H1 (cell line): ENCODE measurements at regions not wholly inside any gene's neighbourhood (a gene's known extent, or its start where the extent isn't known, plus 50 kb on each side); places are given as distances from the start of the nearest gene placed in this dataset.

ENCODE experiments used
- POLR2AphosphoS5 ChIP-seq: IDR thresholded peaks from 2 replicates; pipeline ENCODE4 v1.6.1; 2011; ENCODE audit warnings: low read depth, low read length

DNA sequence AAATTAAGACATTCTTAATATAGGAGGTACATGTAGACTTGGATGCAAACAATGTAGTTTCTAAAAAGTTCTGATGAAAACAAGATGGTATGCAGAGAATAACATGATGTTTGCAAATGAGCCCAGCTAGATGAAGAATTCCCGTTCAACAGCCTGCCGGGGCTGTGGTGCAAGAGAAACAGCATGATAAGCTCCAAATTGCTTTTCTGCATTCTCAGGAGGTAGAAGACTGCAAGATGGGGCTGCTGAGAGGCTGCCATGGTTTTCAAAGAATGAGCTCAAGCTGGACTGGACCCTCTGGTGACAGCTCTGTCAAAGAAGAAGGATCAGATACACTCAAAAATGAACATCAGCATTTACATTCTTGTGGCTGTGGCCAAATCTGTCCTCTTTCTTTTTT is 73.4 kb upstream of the PALS2 start (continued):
- TF ChIP-seq POLR2AphosphoS5, result no peak
